Caco-2 (cell line): ENCODE measurements at regions not wholly inside any gene's neighbourhood (a gene's known extent, or its start where the extent isn't known, plus 50 kb on each side); places are given as distances from the start of the nearest gene placed in this dataset.

Source experiments
- BruUV-seq: library from RNA; stranded (reverse); fragments of 400-500 nt; replicated peaks from 2 replicates; lab custom pipeline; 2021; lab: Mats Ljungman, UMichigan
- CTCF ChIA-PET: fragments of 300-600 bp; sonication (Branson Sonifier 250); formaldehyde crosslinking; loops from one replicate; lab custom pipeline; 2022; ENCODE audit warnings: antibody characterized with exemption; lab: Charles Lee
- POLR2A ChIA-PET: fragments of 300-600 bp; sonication (Branson Sonifier 250); formaldehyde crosslinking; loops from one replicate; lab custom pipeline; 2022; ENCODE audit warnings: antibody characterized with exemption; lab: Charles Lee
- DNase-seq, 2 experiments: peaks; one replicate each; pipeline versions ENCODE4 v3.0.0 to v3.0.0-alpha.2; 2020 to 2022
- H3K27me3 ChIP-seq: replicated peaks from 2 replicates; pipeline ENCODE4 v1.6.0; 2011; ENCODE audit warnings: low read length; ENCODE audit not compliant: control insufficient read depth, insufficient read depth
- H3K36me3 ChIP-seq: 2 replicates; pipeline ENCODE4 v1.5.1; 2011; ENCODE audit warnings: low read length; ENCODE audit not compliant: control insufficient read depth, insufficient read depth
- H3K4me1 ChIP-seq: fragments of 250-450 bp; sonication (Bioruptor Pico); 2 replicates; pipeline ENCODE4 v1.5.1; 2020; ENCODE audit warnings: mild to moderate bottlenecking
- H3K4me3 ChIP-seq: 2 replicates; pipeline ENCODE4 v1.5.1; 2011; ENCODE audit warnings: low read depth, mild to moderate bottlenecking, control low read depth, low read length
- H3K9me3 ChIP-seq: fragments of 250-450 bp; sonication (Bioruptor Pico); 2 replicates; pipeline ENCODE4 v1.5.1; 2020; ENCODE audit warnings: mild to moderate bottlenecking, moderate library complexity
- H3K27ac Mint-ChIP-seq: one replicate; pipeline ENCODE4 v1.8.0; 2022; ENCODE audit warnings: mixed read lengths; ENCODE audit not compliant: unreplicated experiment
- H3K27me3 Mint-ChIP-seq: one replicate; pipeline ENCODE4 v1.8.0; 2022; ENCODE audit warnings: mixed read lengths; ENCODE audit not compliant: insufficient read depth, unreplicated experiment
- H3K36me3 Mint-ChIP-seq: one replicate; pipeline ENCODE4 v1.8.0; 2022; ENCODE audit warnings: mild to moderate bottlenecking, mixed read lengths; ENCODE audit not compliant: insufficient read depth, unreplicated experiment
- H3K4me1 Mint-ChIP-seq: one replicate; pipeline ENCODE4 v1.8.0; 2022; ENCODE audit warnings: low read depth, mixed read lengths; ENCODE audit not compliant: unreplicated experiment
- H3K4me3 Mint-ChIP-seq: one replicate; pipeline ENCODE4 v1.8.0; 2022; ENCODE audit warnings: mild to moderate bottlenecking, moderate library complexity, mixed read lengths; ENCODE audit not compliant: unreplicated experiment
- H3K9me3 Mint-ChIP-seq: one replicate; pipeline ENCODE4 v1.8.0; 2022; ENCODE audit warnings: mixed read lengths; ENCODE audit not compliant: unreplicated experiment
- intact Hi-C: fragments of 100-400 bp; cut with micrococcal nuclease; formaldehyde crosslinking; loops from one replicate; pipeline ENCODE4 v1.10.0; 2022; ENCODE audit not compliant: unreplicated experiment
- TF ChIP-seq, protein P1 (sequence below), 2 experiments: fragments of 200-600 bp in 1 of 2; IDR thresholded peaks; 1 replicate in 1 of 2; 2 replicates in 1 of 2; pipeline versions ENCODE4 v1.5.1 to v1.8.0; 2011 to 2022; ENCODE audit warnings: antibody characterized with exemption in 1 of 2, control low read depth in 1 of 2, inconsistent platforms in 1 of 2, low read depth in 1 of 2, low read length in 1 of 2, mild to moderate bottlenecking in 1 of 2, moderate library complexity in 1 of 2; ENCODE audit not compliant: insufficient read depth in 1 of 2, severe bottlenecking in 1 of 2, unreplicated experiment in 1 of 2

- Histone ChIP-seq H3K4me3 (no peak overlapping the region), H3K4me1 (peaks cover 3% of the 10 kb centered on the region; the same call in 1 of the 2 replicates), H3K36me3 (no peaks in the 10 kb centered on the region), H3K27me3 (no peaks in the 10 kb centered on the region), H3K9me3 (0 out of 2 replicates have a peak, but pooled peaks cover 4% of the 10 kb centered on the region)
- no peak for DNase-seq
- intact Hi-C loops = loop anchor here (5.0 to 10.0 kb wide), 4 partner anchors 357 to 569 kb away; no protein-coding TSS in a partner anchor
- TF ChIP-seq, protein P1, sequence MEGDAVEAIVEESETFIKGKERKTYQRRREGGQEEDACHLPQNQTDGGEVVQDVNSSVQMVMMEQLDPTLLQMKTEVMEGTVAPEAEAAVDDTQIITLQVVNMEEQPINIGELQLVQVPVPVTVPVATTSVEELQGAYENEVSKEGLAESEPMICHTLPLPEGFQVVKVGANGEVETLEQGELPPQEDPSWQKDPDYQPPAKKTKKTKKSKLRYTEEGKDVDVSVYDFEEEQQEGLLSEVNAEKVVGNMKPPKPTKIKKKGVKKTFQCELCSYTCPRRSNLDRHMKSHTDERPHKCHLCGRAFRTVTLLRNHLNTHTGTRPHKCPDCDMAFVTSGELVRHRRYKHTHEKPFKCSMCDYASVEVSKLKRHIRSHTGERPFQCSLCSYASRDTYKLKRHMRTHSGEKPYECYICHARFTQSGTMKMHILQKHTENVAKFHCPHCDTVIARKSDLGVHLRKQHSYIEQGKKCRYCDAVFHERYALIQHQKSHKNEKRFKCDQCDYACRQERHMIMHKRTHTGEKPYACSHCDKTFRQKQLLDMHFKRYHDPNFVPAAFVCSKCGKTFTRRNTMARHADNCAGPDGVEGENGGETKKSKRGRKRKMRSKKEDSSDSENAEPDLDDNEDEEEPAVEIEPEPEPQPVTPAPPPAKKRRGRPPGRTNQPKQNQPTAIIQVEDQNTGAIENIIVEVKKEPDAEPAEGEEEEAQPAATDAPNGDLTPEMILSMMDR (IDR thresholded peaks at IDR 0.05; ENCODE audit: insufficient read depth in 1 of 2, low read depth in 1 of 2, low read length in 1 of 2, severe bottlenecking in 1 of 2, unreplicated experiment in 1 of 2) = no peak
- CTCF ChIA-PET = no interaction called here
- POLR2A ChIA-PET = no interaction called here
- Mint-ChIP-seq H3K36me3 (no peaks in the 10 kb centered on the region), H3K4me3 (no peak overlapping the region), H3K27me3 (peaks cover 2% of the 10 kb centered on the region), H3K4me1 (peaks cover 9% of the 10 kb centered on the region), H3K9me3 (peaks cover 5% of the 10 kb centered on the region), H3K27ac (no peak overlapping the region)
- no TSS peak for BruUV-seq
Observed at GRCh38 chr18:22564036-22564435, 146.3 kb upstream of the CTAGE1 start.

DNA sequence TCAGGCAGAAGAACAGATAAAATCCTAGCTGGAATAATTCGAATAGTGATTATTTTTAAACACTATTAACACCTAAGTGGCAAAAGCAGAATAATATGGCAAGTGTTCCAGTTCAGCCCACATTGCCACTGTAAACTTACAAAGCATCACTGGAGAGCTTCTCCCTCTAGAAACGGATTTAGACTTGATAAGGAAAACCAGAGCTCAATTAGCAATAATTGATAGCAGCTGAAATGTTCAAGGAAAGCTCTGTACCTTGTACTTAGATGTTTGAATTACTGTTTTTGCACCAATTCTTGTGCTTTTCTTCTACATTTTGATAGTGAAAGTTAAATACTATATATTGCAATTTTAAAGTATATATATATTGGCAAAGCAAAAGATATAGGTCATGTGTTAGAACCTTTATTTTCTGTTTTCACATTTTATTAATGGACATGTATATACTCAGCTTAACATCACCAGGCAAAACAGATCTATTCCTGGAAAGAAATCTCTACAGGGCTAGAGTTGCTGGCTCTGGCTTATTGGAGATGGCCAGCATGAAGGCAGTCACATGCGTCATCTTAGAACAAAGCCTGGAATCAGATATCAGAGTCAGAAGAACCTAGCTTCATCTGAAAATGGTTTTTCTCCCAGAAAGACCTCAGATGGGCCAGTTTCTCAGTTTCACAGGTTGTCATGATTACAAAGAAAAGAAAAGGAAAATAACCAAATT, 149.1 kb upstream of the CTAGE1 start:
- no peak for DNase-seq
- H3K4me1 Mint-ChIP-seq = no peaks in the 10 kb centered on the region
- no peaks in the 10 kb centered on the region for H3K36me3 Mint-ChIP-seq
- CTCF ChIA-PET = no interaction called here
- Histone ChIP-seq H3K36me3 (no peaks in the 10 kb centered on the region), H3K27me3 (no peaks in the 10 kb centered on the region), H3K4me3 (no peak overlapping the region), H3K9me3 (0 out of 2 replicates have a peak, but pooled peaks cover 4% of the 10 kb centered on the region), H3K4me1 (no peaks in the 10 kb centered on the region)
- H3K27me3 Mint-ChIP-seq = peaks cover 6% of the 10 kb centered on the region
- peaks cover 8% of the 10 kb centered on the region for H3K9me3 Mint-ChIP-seq
- no TSS peak for BruUV-seq
- H3K4me3 Mint-ChIP-seq = no peak overlapping the region
- POLR2A ChIA-PET = no interaction called here
- TF ChIP-seq, protein P1 (IDR thresholded peaks at IDR 0.05; ENCODE audit: insufficient read depth in 1 of 2, low read depth in 1 of 2, low read length in 1 of 2, severe bottlenecking in 1 of 2, unreplicated experiment in 1 of 2) = no peak
- intact Hi-C loops = loop anchor here (1.0 to 10.0 kb wide), 2 partner anchors 165 to 572 kb away; no protein-coding TSS in a partner anchor
- H3K27ac Mint-ChIP-seq = no peak overlapping the region

DNA sequence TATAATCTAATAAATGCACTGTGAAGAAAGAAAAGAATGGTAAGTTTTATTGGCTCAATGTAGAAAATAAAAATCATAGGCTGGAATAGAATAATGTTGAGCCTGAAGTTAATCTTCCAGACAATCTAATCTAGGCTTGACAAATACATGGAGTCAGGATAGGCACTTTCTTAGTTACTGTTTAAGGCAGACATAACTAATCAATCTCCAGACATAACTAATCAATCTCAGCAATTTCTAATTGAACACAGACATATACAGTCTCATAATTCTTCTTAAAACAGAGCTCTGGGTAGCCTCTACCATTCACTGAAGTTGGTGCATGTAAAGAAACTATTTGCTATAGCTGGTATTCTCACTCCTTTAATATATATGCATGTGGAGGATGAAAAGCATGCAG, 150.1 kb upstream of the CTAGE1 start:
- DNase-seq = no peak
- H3K9me3 ChIP-seq = 0 out of 2 replicates have a peak, but pooled peaks cover 4% of the 10 kb centered on the region
- intact Hi-C loops = loop anchor here (1.0 to 10.0 kb wide), 2 partner anchors 165 to 573 kb away; no protein-coding TSS in a partner anchor
- Mint-ChIP-seq H3K36me3 (no peaks in the 10 kb centered on the region), H3K27me3 (peaks cover 6% of the 10 kb centered on the region), H3K4me1 (no peaks in the 10 kb centered on the region), H3K4me3 (no peak overlapping the region), H3K27ac (no peak overlapping the region), H3K9me3 (peaks cover 8% of the 10 kb centered on the region)
- ChIA-PET CTCF (interaction anchor here (0.6 kb wide), 1 partner anchor 1181 kb away, joined by 3 read pairs; no protein-coding TSS in a partner anchor), POLR2A (no interaction called here)
- H3K27me3 ChIP-seq = no peaks in the 10 kb centered on the region
- H3K4me1 ChIP-seq = no peaks in the 10 kb centered on the region
- H3K36me3 ChIP-seq = no peaks in the 10 kb centered on the region
- no TSS peak for BruUV-seq
- no peak overlapping the region for H3K4me3 ChIP-seq
- TF ChIP-seq, protein P1 (IDR thresholded peaks at IDR 0.05; ENCODE audit: insufficient read depth in 1 of 2, low read depth in 1 of 2, low read length in 1 of 2, severe bottlenecking in 1 of 2, unreplicated experiment in 1 of 2) = no peak
